Neural crest cell (in vitro differentiated cells): ENCODE measurements at regions not wholly inside any gene's neighbourhood (a gene's known extent, or its start where the extent isn't known, plus 50 kb on each side); places are given as distances from the start of the nearest gene placed in this dataset.

Experiments
- DNase-seq: peaks from one replicate; pipeline ENCODE4 v3.0.0; 2021; ENCODE audit warnings: low read depth, mixed read lengths, low spot score
- H3K27ac Mint-ChIP-seq: one replicate; pipeline ENCODE4 v1.8.0; 2021; ENCODE audit warnings: mild to moderate bottlenecking, mixed read lengths; ENCODE audit not compliant: unreplicated experiment
- H3K27me3 Mint-ChIP-seq: 2 replicates; pipeline ENCODE4 v1.8.0; 2021; ENCODE audit warnings: low read depth, mild to moderate bottlenecking, mixed read lengths
- H3K36me3 Mint-ChIP-seq: 2 replicates; pipeline ENCODE4 v1.8.0; 2021; ENCODE audit warnings: low read depth, mild to moderate bottlenecking, mixed read lengths
- H3K4me1 Mint-ChIP-seq: 2 replicates; pipeline ENCODE4 v1.8.0; 2021; ENCODE audit warnings: mixed read lengths
- H3K4me3 Mint-ChIP-seq: one replicate; pipeline ENCODE4 v1.8.0; 2021; ENCODE audit warnings: mild to moderate bottlenecking, mixed read lengths
- H3K9me3 Mint-ChIP-seq: 2 replicates; pipeline ENCODE4 v1.8.0; 2021; ENCODE audit warnings: mixed read lengths
- CTCF ChIP-seq: fragments of 200-600 bp; sonication (generic); conservative IDR thresholded peaks from 2 replicates; pipeline ENCODE4 v1.5.0; 2021; ENCODE audit warnings: antibody characterized with exemption, mild to moderate bottlenecking

DNA sequence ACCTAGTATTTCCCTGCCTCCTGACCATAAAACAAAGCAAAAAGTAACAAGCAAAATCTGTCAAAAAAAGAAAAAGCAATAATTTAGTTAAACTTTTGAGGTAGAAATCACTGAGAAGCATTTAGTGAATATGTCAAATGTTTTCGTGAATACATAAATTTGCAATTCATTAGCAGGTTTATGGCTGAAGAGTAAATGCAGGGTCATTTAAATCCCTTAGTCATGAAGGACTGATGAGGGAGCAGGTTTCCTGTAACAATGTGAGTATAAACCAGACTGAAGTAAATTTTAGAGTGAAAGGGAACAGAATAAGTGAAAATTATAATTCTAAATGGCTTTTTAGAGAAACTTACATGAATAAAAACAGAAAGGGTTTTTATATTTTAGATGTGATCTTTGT lies 313.5 kb upstream of the MANEA start:
- no peak for DNase-seq
- no peaks in the 10 kb centered on the region for H3K4me1 Mint-ChIP-seq
- no peak overlapping the region for H3K4me3 Mint-ChIP-seq
- no peaks in the 10 kb centered on the region for H3K27me3 Mint-ChIP-seq
- peak overlapping the region; percentile 19 for H3K27ac Mint-ChIP-seq
- H3K36me3 Mint-ChIP-seq: no peaks in the 10 kb centered on the region
- no peak for TF ChIP-seq CTCF
- no peaks in the 10 kb centered on the region for H3K9me3 Mint-ChIP-seq

GRCh38 chr6:95266537-95267258 lies 310.6 kb upstream of the MANEA start:
- no peaks in the 10 kb centered on the region for H3K4me1 Mint-ChIP-seq
- H3K27ac Mint-ChIP-seq: no peak overlapping the region
- H3K36me3 Mint-ChIP-seq: no peaks in the 10 kb centered on the region
- no peak for DNase-seq
- no peak overlapping the region for H3K4me3 Mint-ChIP-seq
- no peaks in the 10 kb centered on the region for H3K27me3 Mint-ChIP-seq
- no peaks in the 10 kb centered on the region for H3K9me3 Mint-ChIP-seq
- no peak for TF ChIP-seq CTCF

GRCh38 chr6:95274686-95275235 lies 302.6 kb upstream of the MANEA start:
- Mint-ChIP-seq H3K27ac (no peak overlapping the region), H3K9me3 (no peaks in the 10 kb centered on the region), H3K4me1 (no peaks in the 10 kb centered on the region), H3K36me3 (no peaks in the 10 kb centered on the region), H3K4me3 (no peak overlapping the region), H3K27me3 (no peaks in the 10 kb centered on the region)
- no peak for DNase-seq
- no peak for TF ChIP-seq CTCF

DNA sequence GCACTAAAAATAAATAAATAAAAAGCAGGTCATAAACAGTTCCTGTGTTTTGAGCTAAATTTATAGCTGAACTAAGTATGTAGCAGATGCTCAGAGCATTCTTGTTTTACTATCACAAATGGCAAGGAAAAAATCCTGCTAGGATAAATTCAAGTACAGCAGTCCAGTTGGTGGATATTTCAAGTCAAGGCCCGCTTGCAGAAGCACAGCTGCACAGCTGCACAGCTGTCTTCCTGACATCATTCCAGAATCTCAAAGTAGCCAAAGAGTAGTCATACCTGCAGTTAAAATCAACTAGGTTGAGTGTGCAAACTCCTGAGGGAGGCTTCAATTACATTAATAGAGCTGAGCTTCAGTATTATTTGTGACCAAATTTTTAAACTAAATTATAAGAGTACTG lies 297.7 kb upstream of the MANEA start:
- Mint-ChIP-seq H3K4me1 (no peaks in the 10 kb centered on the region), H3K27me3 (no peaks in the 10 kb centered on the region), H3K9me3 (no peaks in the 10 kb centered on the region), H3K36me3 (no peaks in the 10 kb centered on the region), H3K27ac (no peak overlapping the region), H3K4me3 (no peak overlapping the region)
- DNase-seq: no peak
- TF ChIP-seq CTCF: no peak

DNA sequence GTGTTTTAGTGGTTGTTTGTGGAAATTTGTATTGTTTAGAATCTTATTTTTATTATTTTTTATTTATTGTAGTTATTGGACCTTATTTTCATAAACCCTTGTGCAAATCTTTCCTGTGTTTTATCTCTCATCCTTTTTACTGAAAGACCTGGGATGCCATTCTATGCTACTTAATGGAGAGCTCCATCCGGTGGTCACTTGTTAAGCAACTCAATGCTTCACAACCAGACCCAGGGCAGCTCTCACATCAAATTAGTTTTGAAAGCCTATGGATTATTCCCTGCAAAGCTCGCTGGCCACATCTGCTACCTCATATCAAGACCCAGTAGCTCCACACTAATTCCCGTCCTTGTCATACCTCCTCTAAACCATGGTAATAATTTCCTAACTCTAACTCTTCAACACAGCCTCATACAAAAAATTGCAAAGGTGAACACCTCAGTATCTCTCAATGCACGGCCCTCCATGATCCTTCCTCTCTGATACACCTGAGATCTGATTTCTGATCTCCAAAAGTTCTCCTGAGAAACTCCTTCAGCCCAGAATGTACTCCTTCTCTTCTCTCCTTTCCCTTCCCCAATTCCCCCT lies 296.6 kb upstream of the MANEA start:
- no peaks in the 10 kb centered on the region for H3K4me1 Mint-ChIP-seq
- H3K27ac Mint-ChIP-seq: no peak overlapping the region
- peak; percentile 66 for TF ChIP-seq CTCF
- DNase-seq: no peak
- no peaks in the 10 kb centered on the region for H3K27me3 Mint-ChIP-seq
- H3K36me3 Mint-ChIP-seq: no peaks in the 10 kb centered on the region
- no peaks in the 10 kb centered on the region for H3K9me3 Mint-ChIP-seq
- no peak overlapping the region for H3K4me3 Mint-ChIP-seq
